Gastrocnemius medialis (tissue), 4 donors: ENCODE measurements at regions not wholly inside any gene's neighbourhood (a gene's known extent, or its start where the extent isn't known, plus 50 kb on each side); places are given as distances from the start of the nearest gene placed in this dataset.

Experiments used
- ATAC-seq, 2 donors: fragments of 150-250 bp; one replicate each; pipeline ENCODE4 v1.9.1; 2016
- DNase-seq, 2 donors: peaks; one replicate each; pipeline ENCODE4 v3.0.0-alpha.2; 2019
- H3K27ac ChIP-seq, 4 donors: fragments of 200-600 bp; sonication (generic); 1 replicate in 1 of 4; 2 replicates in 3 of 4; pipeline ENCODE4 v1.5.1; 2016 to 2018; ENCODE audit warnings: mild to moderate bottlenecking in 2 of 4, moderate library complexity in 1 of 4
- H3K27me3 ChIP-seq, 3 donors: fragments of 200-600 bp; sonication (generic) in 2 of 3; 1 replicate in 1 of 3; 2 replicates in 2 of 3; pipeline versions ENCODE4 v1.5.1 to v1.6.0; 2016 to 2019; ENCODE audit warnings: mild to moderate bottlenecking in 1 of 3, moderate library complexity in 1 of 3
- H3K36me3 ChIP-seq, 2 donors: fragments of 200-600 bp; sonication (generic) in 1 of 2; one replicate each; pipeline ENCODE4 v1.5.1; 2017 to 2018
- H3K4me1 ChIP-seq, 2 donors: fragments of 200-600 bp; sonication (generic) in 1 of 2; one replicate each; pipeline ENCODE4 v1.5.1; 2016 to 2017; ENCODE audit warnings: mild to moderate bottlenecking in 2 of 2
- H3K4me3 ChIP-seq, 4 donors: fragments of 200-600 bp; sonication (generic) in 3 of 4; 1 replicate in 1 of 4; 2 replicates in 3 of 4; pipeline ENCODE4 v1.5.1; 2016 to 2019; ENCODE audit warnings: mild to moderate bottlenecking in 2 of 4
- H3K9me3 ChIP-seq, 3 donors: fragments of 200-600 bp; sonication (generic) in 2 of 3; 1 replicate in 1 of 3; 2 replicates in 2 of 3; pipeline ENCODE4 v1.5.1; 2016 to 2019
- CTCF ChIP-seq, 5 experiments: fragments of 450-650 bp in 3 of 5; fragments of 200-600 bp in 2 of 5; sonication (generic) in 2 of 5; IDR thresholded peaks in 4 of 5; conservative IDR thresholded peaks in 1 of 5; 1 replicate in 4 of 5; 2 replicates in 1 of 5; pipeline ENCODE4 v1.5.1; 2016 to 2019; ENCODE audit warnings: antibody characterized with exemption in 5 of 5, mild to moderate bottlenecking in 3 of 5, moderate library complexity in 3 of 5
- POLR2A ChIP-seq, 2 donors: fragments of 450-650 bp; IDR thresholded peaks; one replicate each; pipeline ENCODE4 v1.6.1; 2017; ENCODE audit warnings: antibody characterized with exemption in 2 of 2, mild to moderate bottlenecking in 2 of 2, moderate library complexity in 2 of 2
- in situ Hi-C, 4 donors: fragments of 200-750 bp; cut with MboI; loops; one replicate each; pipeline versions ENCODE4 v1.15.0 to v1.8.0; 2017; ENCODE audit warnings: low sequenced_read_pairs in 4 of 4
- intact Hi-C: fragments of 100-400 bp; cut with DNase I; formaldehyde crosslinking; loops from one replicate; pipeline ENCODE4 v1.15.1; 2023; ENCODE audit warnings: low total_unique reads

GRCh38 chr1:188986745-188987417, 1490.8 kb downstream of the BRINP3 start:
- Histone ChIP-seq H3K27me3 (no peaks in the 10 kb centered on the region), H3K4me1 (no peaks in the 10 kb centered on the region), H3K4me3 (no peak overlapping the region), H3K9me3 (no peaks in the 10 kb centered on the region), H3K36me3 (no peaks in the 10 kb centered on the region), H3K27ac (no peak overlapping the region)
- in situ Hi-C loops: no loop called here
- intact Hi-C loops: no loop called here
- TF ChIP-seq CTCF (IDR thresholded peaks at IDR 0.05 in 4 of 5, conservative IDR thresholded peaks at IDR 0.05 in 1 of 5): no peak
- TF ChIP-seq POLR2A (IDR thresholded peaks at IDR 0.05): no peak
- DNase-seq (no peak), ATAC-seq (no peak)

GRCh38 chr1:188988589-188988988, 1489.1 kb downstream of the BRINP3 start:
- in situ Hi-C loops: no loop called here

GRCh38 chr1:188991221-188991930, 1486.3 kb downstream of the BRINP3 start:
- ATAC-seq (no peak), DNase-seq (no peak)
- no peaks in the 10 kb centered on the region for H3K4me1 ChIP-seq
- no peaks in the 10 kb centered on the region for H3K9me3 ChIP-seq
- no peaks in the 10 kb centered on the region for H3K27me3 ChIP-seq
- in situ Hi-C loops: no loop called here
- no peaks in the 10 kb centered on the region for H3K36me3 ChIP-seq
- no peak overlapping the region for H3K4me3 ChIP-seq
- no peak overlapping the region for H3K27ac ChIP-seq
- intact Hi-C loops: no loop called here
- TF ChIP-seq CTCF (IDR thresholded peaks at IDR 0.05 in 4 of 5, conservative IDR thresholded peaks at IDR 0.05 in 1 of 5): no peak
- no peak for TF ChIP-seq POLR2A (IDR thresholded peaks at IDR 0.05)

More at GRCh38 chr1:188988589-188988988, 1489.1 kb downstream of the BRINP3 start:
- intact Hi-C loops: no loop called here
- no peaks in the 10 kb centered on the region for H3K27me3 ChIP-seq
- DNase-seq: no peak
- H3K36me3 ChIP-seq: no peaks in the 10 kb centered on the region
- no peak for ATAC-seq
- H3K4me3 ChIP-seq: no peak overlapping the region
- H3K27ac ChIP-seq: no peak overlapping the region
- TF ChIP-seq POLR2A (IDR thresholded peaks at IDR 0.05): no peak
- TF ChIP-seq CTCF (IDR thresholded peaks at IDR 0.05 in 4 of 5, conservative IDR thresholded peaks at IDR 0.05 in 1 of 5): no peak
- no peaks in the 10 kb centered on the region for H3K4me1 ChIP-seq
- H3K9me3 ChIP-seq: no peaks in the 10 kb centered on the region

GRCh38 chr1:189007824-189008223, 1469.8 kb downstream of the BRINP3 start:
- no peaks in the 10 kb centered on the region for H3K36me3 ChIP-seq
- no peaks in the 10 kb centered on the region for H3K27me3 ChIP-seq
- H3K9me3 ChIP-seq: no peaks in the 10 kb centered on the region
- no peak overlapping the region for H3K27ac ChIP-seq
- H3K4me1 ChIP-seq: no peaks in the 10 kb centered on the region
- in situ Hi-C loops: no loop called here
- TF ChIP-seq POLR2A (IDR thresholded peaks at IDR 0.05): no peak
- DNase-seq (no peak), ATAC-seq (no peak)
- no peak overlapping the region for H3K4me3 ChIP-seq
- intact Hi-C loops: no loop called here

- intact Hi-C loops: no loop called here
- ATAC-seq: no peak
- DNase-seq: no peak
- Histone ChIP-seq H3K4me1 (no peaks in the 10 kb centered on the region), H3K27me3 (no peaks in the 10 kb centered on the region), H3K4me3 (no peak overlapping the region), H3K36me3 (no peaks in the 10 kb centered on the region), H3K27ac (no peak overlapping the region), H3K9me3 (no peaks in the 10 kb centered on the region)
- no peak for TF ChIP-seq CTCF (IDR thresholded peaks at IDR 0.05 in 4 of 5, conservative IDR thresholded peaks at IDR 0.05 in 1 of 5)
- no peak for TF ChIP-seq POLR2A (IDR thresholded peaks at IDR 0.05)
- in situ Hi-C loops: no loop called here
These were observed 1456.1 kb downstream of the BRINP3 start for GRCh38 chr1:189021577-189021976.
